ENCODE measurements at regions not wholly inside any gene's neighbourhood (a gene's known extent, or its start where the extent isn't known, plus 50 kb on each side); places are given as distances from the start of the nearest gene placed in this dataset.

- no peak for TF ChIP-seq CTCF (IDR thresholded peaks at IDR 0.05)
- Histone ChIP-seq H3K4me3 (no peak overlapping the region), H3K27ac (no peak overlapping the region)
- DNase-seq (ENCODE audit: low spot score) = no peak
Measured at GRCh38 chr7:73971322-73971703, 56.7 kb upstream of the ELN start.

- no peak for DNase-seq (ENCODE audit: low spot score)
- Histone ChIP-seq H3K4me3 (no peak overlapping the region), H3K27ac (no peak overlapping the region)
- no peak for TF ChIP-seq CTCF (IDR thresholded peaks at IDR 0.05)
Measured at GRCh38 chr7:73971704-73972341, 56.1 kb upstream of the ELN start.

GRCh38 chr7:73972614-73973013 is 55.4 kb upstream of the ELN start:
- TF ChIP-seq CTCF (IDR thresholded peaks at IDR 0.05) = no peak
- DNase-seq (ENCODE audit: low spot score) = no peak
- no peak overlapping the region for H3K4me3 ChIP-seq
- H3K27ac ChIP-seq = no peak overlapping the region

GRCh38 chr7:73973091-73973490 is 54.9 kb upstream of the ELN start:
- no peak for DNase-seq (ENCODE audit: low spot score)
- no peak for TF ChIP-seq CTCF (IDR thresholded peaks at IDR 0.05)
- no peak overlapping the region for H3K27ac ChIP-seq

GRCh38 chr7:73974101-73974947 is 53.6 kb upstream of the ELN start:
- no peak for TF ChIP-seq CTCF (IDR thresholded peaks at IDR 0.05)
- no peak for DNase-seq (ENCODE audit: low spot score)
- Histone ChIP-seq H3K4me3 (no peak overlapping the region), H3K27ac (peak overlapping the region in 1 of 2 donors; percentile 54)

More at GRCh38 chr7:73973091-73973490, 54.9 kb upstream of the ELN start:
- no peak overlapping the region for H3K4me3 ChIP-seq

GRCh38 chr7:73974948-73975926 is 52.7 kb upstream of the ELN start:
- H3K27ac ChIP-seq = peak overlapping the region in 1 of 2 donors; percentile 54
- no peak for TF ChIP-seq CTCF (IDR thresholded peaks at IDR 0.05)
- no peak overlapping the region for H3K4me3 ChIP-seq
- DNase-seq (ENCODE audit: low spot score) = no peak
